GM23338 (cell line): ENCODE measurements at regions not wholly inside any gene's neighbourhood (a gene's known extent, or its start where the extent isn't known, plus 50 kb on each side); places are given as distances from the start of the nearest gene placed in this dataset.

ENCODE experiments used
- ATAC-seq: fragments of 200-7000 bp; cut with Tn5 transposase; 3 replicates; pipeline ENCODE4 v1.9.1; 2020
- DNase-seq: peaks from one replicate; pipeline ENCODE4 v3.0.0-alpha.2; 2015; ENCODE audit warnings: low spot score
- H2AFZ ChIP-seq: fragments of 200-600 bp; sonication (generic); 2 replicates; pipeline ENCODE4 v1.8.0; 2016; ENCODE audit warnings: antibody characterized with exemption, mild to moderate bottlenecking, moderate library complexity
- H3F3A ChIP-seq: fragments of 200-600 bp; sonication (generic); replicated peaks from 2 replicates; pipeline ENCODE4 v1.8.0; 2017; ENCODE audit warnings: antibody characterized with exemption, mixed run types, low read depth
- H3K27ac ChIP-seq: fragments of 200-600 bp; sonication (generic); 2 replicates; pipeline ENCODE4 v1.6.1; 2016; ENCODE audit warnings: low read depth
- H3K27me3 ChIP-seq: fragments of 200-600 bp; sonication (generic); 2 replicates; pipeline ENCODE4 v1.8.0; 2016; ENCODE audit warnings: mild to moderate bottlenecking, mixed run types, moderate library complexity; ENCODE audit not compliant: insufficient read depth
- H3K36me3 ChIP-seq: fragments of 200-600 bp; sonication (generic); 2 replicates; pipeline ENCODE4 v1.8.0; 2016; ENCODE audit warnings: mild to moderate bottlenecking; ENCODE audit not compliant: insufficient read depth
- H3K4me1 ChIP-seq: fragments of 200-600 bp; sonication (generic); 2 replicates; pipeline ENCODE4 v1.8.0; 2016; ENCODE audit warnings: mild to moderate bottlenecking, moderate library complexity; ENCODE audit not compliant: insufficient read depth
- H3K4me2 ChIP-seq: fragments of 200-600 bp; sonication (generic); 2 replicates; pipeline ENCODE4 v1.7.1; 2017; ENCODE audit warnings: mixed run types
- H3K4me3 ChIP-seq: fragments of 200-600 bp; sonication (generic); 2 replicates; pipeline ENCODE4 v1.6.1; 2016; ENCODE audit warnings: mixed run types
- H3K79me2 ChIP-seq: fragments of 200-600 bp; sonication (generic); replicated peaks from 2 replicates; pipeline ENCODE4 v1.8.0; 2017; ENCODE audit warnings: mild to moderate bottlenecking; ENCODE audit not compliant: insufficient read depth
- H3K9me2 ChIP-seq: fragments of 200-600 bp; sonication (generic); 2 replicates; pipeline ENCODE4 v1.8.0; 2017; ENCODE audit not compliant: insufficient read depth
- H4K20me1 ChIP-seq: fragments of 200-600 bp; sonication (generic); replicated peaks from 2 replicates; pipeline ENCODE4 v1.8.0; 2017; ENCODE audit warnings: mild to moderate bottlenecking; ENCODE audit not compliant: insufficient read depth
- H3K27ac Mint-ChIP-seq: 2 replicates; pipeline ENCODE4 v1.8.0; 2020; ENCODE audit warnings: inconsistent platforms, mild to moderate bottlenecking, moderate library complexity, mixed read lengths
- H3K27me3 Mint-ChIP-seq: 3 replicates; pipeline ENCODE4 v1.8.0; 2022; ENCODE audit warnings: low read depth, mild to moderate bottlenecking, moderate library complexity, mixed read lengths, inconsistent platforms; ENCODE audit not compliant: insufficient read depth, poor library complexity
- H3K36me3 Mint-ChIP-seq: 3 replicates; pipeline ENCODE4 v1.8.0; 2021; ENCODE audit warnings: low read depth, mild to moderate bottlenecking, inconsistent platforms, moderate library complexity, mixed read lengths
- H3K4me1 Mint-ChIP-seq: 3 replicates; pipeline ENCODE4 v1.8.0; 2020; ENCODE audit warnings: mild to moderate bottlenecking, inconsistent platforms, mixed read lengths
- H3K4me3 Mint-ChIP-seq: 3 replicates; pipeline ENCODE4 v1.8.0; 2021; ENCODE audit warnings: moderate library complexity, mild to moderate bottlenecking, inconsistent platforms, mixed read lengths
- H3K9me3 Mint-ChIP-seq: 3 replicates; pipeline ENCODE4 v1.8.0; 2020; ENCODE audit warnings: moderate library complexity, mild to moderate bottlenecking, inconsistent platforms, mixed read lengths
- CREB1 ChIP-seq: fragments of 250-450 bp; sonication (Bioruptor Pico); IDR thresholded peaks from 2 replicates; pipeline ENCODE4 v1.5.0; 2020; ENCODE audit warnings: low read depth, mild to moderate bottlenecking, moderate library complexity
- EZH2 ChIP-seq: fragments of 200-600 bp; sonication (generic); IDR thresholded peaks from one replicate; pipeline ENCODE4 v1.8.0; 2017; ENCODE audit warnings: antibody characterized with exemption, mild to moderate bottlenecking, low read depth; ENCODE audit not compliant: unreplicated experiment
- EZH2phosphoT487 ChIP-seq: fragments of 200-600 bp; sonication (generic); IDR thresholded peaks from one replicate; pipeline ENCODE4 v1.8.1; 2018; ENCODE audit warnings: antibody characterized with exemption; ENCODE audit not compliant: unreplicated experiment
- JUNB ChIP-seq: IDR thresholded peaks from one replicate; pipeline ENCODE4 v1.6.1; 2016; ENCODE audit warnings: antibody characterized with exemption; ENCODE audit not compliant: unreplicated experiment
- NANOG ChIP-seq: IDR thresholded peaks from 2 replicates; pipeline ENCODE4 v1.6.1; 2016; ENCODE audit warnings: antibody characterized with exemption, borderline replicate concordance
- POLR2AphosphoS5 ChIP-seq: IDR thresholded peaks from 2 replicates; pipeline ENCODE4 v1.6.1; 2016; ENCODE audit warnings: antibody characterized with exemption, low read depth
- STAT1 ChIP-seq: IDR thresholded peaks from one replicate; pipeline ENCODE4 v1.6.1; 2016; ENCODE audit warnings: antibody characterized with exemption; ENCODE audit not compliant: unreplicated experiment
- ZNF114 ChIP-seq: fragments of 250-450 bp; sonication (Bioruptor Pico); IDR thresholded peaks from 2 replicates; pipeline ENCODE4 v1.5.0; 2020; ENCODE audit warnings: mild to moderate bottlenecking, moderate library complexity
- ZNF331 ChIP-seq: fragments of 250-450 bp; sonication (Bioruptor Pico); IDR thresholded peaks from 2 replicates; pipeline ENCODE4 v1.5.0; 2020; ENCODE audit warnings: low read depth, mild to moderate bottlenecking, moderate library complexity
- TF ChIP-seq, protein P1 (sequence below): fragments of 250-450 bp; sonication (Bioruptor Pico); IDR thresholded peaks from 2 replicates; pipeline ENCODE4 v1.5.0; 2020; ENCODE audit warnings: mild to moderate bottlenecking, moderate library complexity
- TF ChIP-seq, protein P2 (sequence below): IDR thresholded peaks from 2 replicates; pipeline ENCODE4 v1.6.1; 2016; ENCODE audit warnings: antibody characterized with exemption
- TF ChIP-seq, protein P3 (sequence below): IDR thresholded peaks from one replicate; pipeline ENCODE4 v1.6.1; 2018; ENCODE audit warnings: antibody characterized with exemption; ENCODE audit not compliant: unreplicated experiment

DNA sequence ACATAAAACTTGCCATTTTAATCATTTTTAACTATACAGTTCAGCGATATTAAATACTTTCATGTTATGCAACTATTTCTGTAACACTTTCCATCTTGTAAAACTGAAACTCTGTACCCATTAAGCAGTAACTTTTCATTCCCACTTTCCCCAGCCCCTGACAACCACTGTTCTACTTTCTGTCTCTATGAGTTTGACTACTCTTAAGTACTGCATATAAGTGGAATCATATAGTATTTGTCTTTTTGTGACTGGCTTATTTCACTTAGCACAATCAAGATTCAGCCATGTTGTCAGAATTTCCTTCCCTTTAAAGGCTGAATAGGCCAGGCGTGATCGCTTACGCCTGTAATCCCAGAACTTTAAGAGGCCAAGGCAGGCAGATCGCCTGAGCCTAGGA, 56.2 kb downstream of the ARHGAP35 start:
- H3K27me3 ChIP-seq = no peaks in the 10 kb centered on the region
- Mint-ChIP-seq H3K27me3 (peaks cover 12% of the 10 kb centered on the region), H3K36me3 (peaks cover 29% of the 10 kb centered on the region), H3K9me3 (no peaks in the 10 kb centered on the region), H3K4me1 (peaks cover 22% of the 10 kb centered on the region), H3K4me3 (no peak overlapping the region), H3K27ac (no peak overlapping the region; the same call in 1 of the 2 replicates)
- DNase-seq (no peak), ATAC-seq (no peak)
- TF ChIP-seq NANOG (no peak), ZNF114 (no peak), EZH2phosphoT487 (no peak), ZNF331 (CRISPR knock-in tag) (no peak), EZH2 (no peak), STAT1 (no peak), CREB1 (CRISPR knock-in tag) (no peak), JUNB (no peak), POLR2AphosphoS5 (no peak)
- TF ChIP-seq, protein P1, sequence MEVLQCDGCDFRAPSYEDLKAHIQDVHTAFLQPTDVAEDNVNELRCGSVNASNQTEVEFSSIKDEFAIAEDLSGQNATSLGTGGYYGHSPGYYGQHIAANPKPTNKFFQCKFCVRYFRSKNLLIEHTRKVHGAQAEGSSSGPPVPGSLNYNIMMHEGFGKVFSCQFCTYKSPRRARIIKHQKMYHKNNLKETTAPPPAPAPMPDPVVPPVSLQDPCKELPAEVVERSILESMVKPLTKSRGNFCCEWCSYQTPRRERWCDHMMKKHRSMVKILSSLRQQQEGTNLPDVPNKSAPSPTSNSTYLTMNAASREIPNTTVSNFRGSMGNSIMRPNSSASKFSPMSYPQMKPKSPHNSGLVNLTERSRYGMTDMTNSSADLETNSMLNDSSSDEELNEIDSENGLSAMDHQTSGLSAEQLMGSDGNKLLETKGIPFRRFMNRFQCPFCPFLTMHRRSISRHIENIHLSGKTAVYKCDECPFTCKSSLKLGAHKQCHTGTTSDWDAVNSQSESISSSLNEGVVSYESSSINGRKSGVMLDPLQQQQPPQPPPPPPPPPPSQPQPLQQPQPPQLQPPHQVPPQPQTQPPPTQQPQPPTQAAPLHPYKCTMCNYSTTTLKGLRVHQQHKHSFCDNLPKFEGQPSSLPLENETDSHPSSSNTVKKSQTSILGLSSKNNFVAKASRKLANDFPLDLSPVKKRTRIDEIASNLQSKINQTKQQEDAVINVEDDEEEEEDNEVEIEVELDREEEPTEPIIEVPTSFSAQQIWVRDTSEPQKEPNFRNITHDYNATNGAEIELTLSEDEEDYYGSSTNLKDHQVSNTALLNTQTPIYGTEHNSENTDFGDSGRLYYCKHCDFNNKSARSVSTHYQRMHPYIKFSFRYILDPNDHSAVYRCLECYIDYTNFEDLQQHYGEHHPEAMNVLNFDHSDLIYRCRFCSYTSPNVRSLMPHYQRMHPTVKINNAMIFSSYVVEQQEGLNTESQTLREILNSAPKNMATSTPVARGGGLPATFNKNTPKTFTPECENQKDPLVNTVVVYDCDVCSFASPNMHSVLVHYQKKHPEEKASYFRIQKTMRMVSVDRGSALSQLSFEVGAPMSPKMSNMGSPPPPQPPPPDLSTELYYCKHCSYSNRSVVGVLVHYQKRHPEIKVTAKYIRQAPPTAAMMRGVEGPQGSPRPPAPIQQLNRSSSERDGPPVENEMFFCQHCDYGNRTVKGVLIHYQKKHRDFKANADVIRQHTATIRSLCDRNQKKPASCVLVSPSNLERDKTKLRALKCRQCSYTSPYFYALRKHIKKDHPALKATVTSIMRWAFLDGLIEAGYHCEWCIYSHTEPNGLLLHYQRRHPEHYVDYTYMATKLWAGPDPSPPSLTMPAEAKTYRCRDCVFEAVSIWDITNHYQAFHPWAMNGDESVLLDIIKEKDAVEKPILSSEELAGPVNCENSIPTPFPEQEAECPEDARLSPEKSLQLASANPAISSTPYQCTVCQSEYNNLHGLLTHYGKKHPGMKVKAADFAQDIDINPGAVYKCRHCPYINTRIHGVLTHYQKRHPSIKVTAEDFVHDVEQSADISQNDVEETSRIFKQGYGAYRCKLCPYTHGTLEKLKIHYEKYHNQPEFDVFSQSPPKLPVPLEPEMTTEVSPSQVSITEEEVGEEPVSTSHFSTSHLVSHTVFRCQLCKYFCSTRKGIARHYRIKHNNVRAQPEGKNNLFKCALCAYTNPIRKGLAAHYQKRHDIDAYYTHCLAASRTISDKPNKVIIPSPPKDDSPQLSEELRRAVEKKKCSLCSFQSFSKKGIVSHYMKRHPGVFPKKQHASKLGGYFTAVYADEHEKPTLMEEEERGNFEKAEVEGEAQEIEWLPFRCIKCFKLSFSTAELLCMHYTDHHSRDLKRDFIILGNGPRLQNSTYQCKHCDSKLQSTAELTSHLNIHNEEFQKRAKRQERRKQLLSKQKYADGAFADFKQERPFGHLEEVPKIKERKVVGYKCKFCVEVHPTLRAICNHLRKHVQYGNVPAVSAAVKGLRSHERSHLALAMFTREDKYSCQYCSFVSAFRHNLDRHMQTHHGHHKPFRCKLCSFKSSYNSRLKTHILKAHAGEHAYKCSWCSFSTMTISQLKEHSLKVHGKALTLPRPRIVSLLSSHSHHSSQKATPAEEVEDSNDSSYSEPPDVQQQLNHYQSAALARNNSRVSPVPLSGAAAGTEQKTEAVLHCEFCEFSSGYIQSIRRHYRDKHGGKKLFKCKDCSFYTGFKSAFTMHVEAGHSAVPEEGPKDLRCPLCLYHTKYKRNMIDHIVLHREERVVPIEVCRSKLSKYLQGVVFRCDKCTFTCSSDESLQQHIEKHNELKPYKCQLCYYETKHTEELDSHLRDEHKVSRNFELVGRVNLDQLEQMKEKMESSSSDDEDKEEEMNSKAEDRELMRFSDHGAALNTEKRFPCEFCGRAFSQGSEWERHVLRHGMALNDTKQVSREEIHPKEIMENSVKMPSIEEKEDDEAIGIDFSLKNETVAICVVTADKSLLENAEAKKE (CRISPR knock-in tag) = no peak
- TF ChIP-seq, protein P2, sequence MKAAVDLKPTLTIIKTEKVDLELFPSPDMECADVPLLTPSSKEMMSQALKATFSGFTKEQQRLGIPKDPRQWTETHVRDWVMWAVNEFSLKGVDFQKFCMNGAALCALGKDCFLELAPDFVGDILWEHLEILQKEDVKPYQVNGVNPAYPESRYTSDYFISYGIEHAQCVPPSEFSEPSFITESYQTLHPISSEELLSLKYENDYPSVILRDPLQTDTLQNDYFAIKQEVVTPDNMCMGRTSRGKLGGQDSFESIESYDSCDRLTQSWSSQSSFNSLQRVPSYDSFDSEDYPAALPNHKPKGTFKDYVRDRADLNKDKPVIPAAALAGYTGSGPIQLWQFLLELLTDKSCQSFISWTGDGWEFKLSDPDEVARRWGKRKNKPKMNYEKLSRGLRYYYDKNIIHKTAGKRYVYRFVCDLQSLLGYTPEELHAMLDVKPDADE = no peak
- TF ChIP-seq, protein P3, sequence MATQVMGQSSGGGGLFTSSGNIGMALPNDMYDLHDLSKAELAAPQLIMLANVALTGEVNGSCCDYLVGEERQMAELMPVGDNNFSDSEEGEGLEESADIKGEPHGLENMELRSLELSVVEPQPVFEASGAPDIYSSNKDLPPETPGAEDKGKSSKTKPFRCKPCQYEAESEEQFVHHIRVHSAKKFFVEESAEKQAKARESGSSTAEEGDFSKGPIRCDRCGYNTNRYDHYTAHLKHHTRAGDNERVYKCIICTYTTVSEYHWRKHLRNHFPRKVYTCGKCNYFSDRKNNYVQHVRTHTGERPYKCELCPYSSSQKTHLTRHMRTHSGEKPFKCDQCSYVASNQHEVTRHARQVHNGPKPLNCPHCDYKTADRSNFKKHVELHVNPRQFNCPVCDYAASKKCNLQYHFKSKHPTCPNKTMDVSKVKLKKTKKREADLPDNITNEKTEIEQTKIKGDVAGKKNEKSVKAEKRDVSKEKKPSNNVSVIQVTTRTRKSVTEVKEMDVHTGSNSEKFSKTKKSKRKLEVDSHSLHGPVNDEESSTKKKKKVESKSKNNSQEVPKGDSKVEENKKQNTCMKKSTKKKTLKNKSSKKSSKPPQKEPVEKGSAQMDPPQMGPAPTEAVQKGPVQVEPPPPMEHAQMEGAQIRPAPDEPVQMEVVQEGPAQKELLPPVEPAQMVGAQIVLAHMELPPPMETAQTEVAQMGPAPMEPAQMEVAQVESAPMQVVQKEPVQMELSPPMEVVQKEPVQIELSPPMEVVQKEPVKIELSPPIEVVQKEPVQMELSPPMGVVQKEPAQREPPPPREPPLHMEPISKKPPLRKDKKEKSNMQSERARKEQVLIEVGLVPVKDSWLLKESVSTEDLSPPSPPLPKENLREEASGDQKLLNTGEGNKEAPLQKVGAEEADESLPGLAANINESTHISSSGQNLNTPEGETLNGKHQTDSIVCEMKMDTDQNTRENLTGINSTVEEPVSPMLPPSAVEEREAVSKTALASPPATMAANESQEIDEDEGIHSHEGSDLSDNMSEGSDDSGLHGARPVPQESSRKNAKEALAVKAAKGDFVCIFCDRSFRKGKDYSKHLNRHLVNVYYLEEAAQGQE = no peak
- no peak overlapping the region for H2AFZ ChIP-seq
- H3K9me2 ChIP-seq = no peaks in the 10 kb centered on the region
- no peak overlapping the region for H3K4me3 ChIP-seq
- H3K4me2 ChIP-seq = no peak overlapping the region
- peaks cover 29% of the 10 kb centered on the region for H3K4me1 ChIP-seq
- no peak overlapping the region for H3K27ac ChIP-seq
- H4K20me1 ChIP-seq = peaks cover 28% of the 10 kb centered on the region
- H3F3A ChIP-seq = peaks cover 8% of the 10 kb centered on the region; the same call in 1 of the 2 replicates
- peaks cover 8% of the 10 kb centered on the region; the same call in 1 of the 2 replicates for H3K36me3 ChIP-seq
- peaks cover 73% of the 10 kb centered on the region for H3K79me2 ChIP-seq
